ENCODE measurements at regions not wholly inside any gene's neighbourhood (a gene's known extent, or its start where the extent isn't known, plus 50 kb on each side); places are given as distances from the start of the nearest gene placed in this dataset.

DNA sequence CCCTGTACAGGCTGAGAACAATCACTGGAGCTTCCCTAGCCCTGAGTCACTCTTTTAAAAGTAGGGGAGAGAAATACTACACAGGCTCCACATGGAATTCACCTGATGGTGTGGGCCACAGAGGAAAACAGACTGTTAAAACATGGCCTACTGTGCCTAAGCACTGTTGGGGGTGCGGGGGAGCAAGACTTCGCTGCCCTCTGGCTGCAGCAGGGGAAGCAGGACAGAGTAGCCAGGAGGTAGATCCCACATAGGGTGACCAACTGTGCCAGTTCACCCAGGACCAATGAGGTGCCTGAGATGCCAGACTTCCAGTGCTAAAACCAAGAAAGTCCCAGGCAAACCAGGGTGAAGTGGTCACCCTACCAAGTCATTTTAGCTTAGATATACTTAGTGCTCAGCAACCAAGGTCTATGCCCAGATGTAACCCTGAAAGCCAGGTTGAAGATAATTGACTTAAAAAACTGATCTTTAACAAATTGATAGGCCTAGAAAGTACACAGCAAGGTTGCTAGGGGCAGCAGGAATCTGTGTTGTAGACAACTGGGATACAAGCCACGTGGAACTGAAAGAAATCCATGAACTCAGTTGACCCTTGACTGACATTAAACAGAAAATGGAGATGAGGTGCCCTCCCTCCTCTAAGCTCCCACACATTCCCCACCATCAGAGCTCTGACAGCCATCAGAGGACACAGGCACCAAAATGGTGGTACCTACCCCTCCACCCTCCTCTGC, 344.2 kb upstream of the PPP2R3A start:
- Histone ChIP-seq H3K4me1 (no peaks in the 10 kb centered on the region), H3K36me3 (no peaks in the 10 kb centered on the region), H3K27ac (no peak overlapping the region), H3K4me3 (no peak overlapping the region), H3K9me3 (no peaks in the 10 kb centered on the region), H3K27me3 (no peaks in the 10 kb centered on the region)
- TF ChIP-seq, protein P1, sequence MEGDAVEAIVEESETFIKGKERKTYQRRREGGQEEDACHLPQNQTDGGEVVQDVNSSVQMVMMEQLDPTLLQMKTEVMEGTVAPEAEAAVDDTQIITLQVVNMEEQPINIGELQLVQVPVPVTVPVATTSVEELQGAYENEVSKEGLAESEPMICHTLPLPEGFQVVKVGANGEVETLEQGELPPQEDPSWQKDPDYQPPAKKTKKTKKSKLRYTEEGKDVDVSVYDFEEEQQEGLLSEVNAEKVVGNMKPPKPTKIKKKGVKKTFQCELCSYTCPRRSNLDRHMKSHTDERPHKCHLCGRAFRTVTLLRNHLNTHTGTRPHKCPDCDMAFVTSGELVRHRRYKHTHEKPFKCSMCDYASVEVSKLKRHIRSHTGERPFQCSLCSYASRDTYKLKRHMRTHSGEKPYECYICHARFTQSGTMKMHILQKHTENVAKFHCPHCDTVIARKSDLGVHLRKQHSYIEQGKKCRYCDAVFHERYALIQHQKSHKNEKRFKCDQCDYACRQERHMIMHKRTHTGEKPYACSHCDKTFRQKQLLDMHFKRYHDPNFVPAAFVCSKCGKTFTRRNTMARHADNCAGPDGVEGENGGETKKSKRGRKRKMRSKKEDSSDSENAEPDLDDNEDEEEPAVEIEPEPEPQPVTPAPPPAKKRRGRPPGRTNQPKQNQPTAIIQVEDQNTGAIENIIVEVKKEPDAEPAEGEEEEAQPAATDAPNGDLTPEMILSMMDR (IDR thresholded peaks at IDR 0.05): no peak
- WGBS, 2 donors: 64 to 65% methylated on average over 3 of the region's 3 CpGs
- intact Hi-C loops (cut with DNase I): no loop called here
- ATAC-seq: no peak
- no peak for DNase-seq

DNA sequence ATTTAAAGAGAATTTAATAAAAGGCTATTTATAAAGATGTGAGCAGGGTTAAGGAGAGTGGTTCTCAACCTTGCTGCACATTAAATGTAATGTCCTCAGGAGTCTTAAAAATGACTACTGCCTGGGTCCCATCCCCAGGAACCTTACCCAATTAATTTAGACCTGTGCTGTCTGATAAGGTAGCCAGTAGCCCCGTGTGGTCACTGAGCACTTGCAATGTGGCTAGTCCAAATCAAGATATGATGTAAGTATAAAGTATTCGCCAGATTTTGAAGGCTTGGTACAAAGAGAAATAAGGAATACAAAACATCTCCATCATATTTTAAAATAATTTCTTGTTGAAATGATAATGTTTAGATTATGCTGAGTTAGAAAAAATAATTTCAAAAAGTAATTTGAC, 343.3 kb upstream of the PPP2R3A start:
- ATAC-seq (no peak), DNase-seq (no peak)
- Histone ChIP-seq H3K27me3 (no peaks in the 10 kb centered on the region), H3K4me3 (no peak overlapping the region), H3K9me3 (no peaks in the 10 kb centered on the region), H3K36me3 (no peaks in the 10 kb centered on the region), H3K4me1 (no peaks in the 10 kb centered on the region), H3K27ac (no peak overlapping the region)
- TF ChIP-seq, protein P1 (IDR thresholded peaks at IDR 0.05): no peak
- intact Hi-C loops (cut with DNase I): no loop called here
- WGBS, 2 donors: 66 to 68% methylated on average over 2 of the region's 2 CpGs

DNA sequence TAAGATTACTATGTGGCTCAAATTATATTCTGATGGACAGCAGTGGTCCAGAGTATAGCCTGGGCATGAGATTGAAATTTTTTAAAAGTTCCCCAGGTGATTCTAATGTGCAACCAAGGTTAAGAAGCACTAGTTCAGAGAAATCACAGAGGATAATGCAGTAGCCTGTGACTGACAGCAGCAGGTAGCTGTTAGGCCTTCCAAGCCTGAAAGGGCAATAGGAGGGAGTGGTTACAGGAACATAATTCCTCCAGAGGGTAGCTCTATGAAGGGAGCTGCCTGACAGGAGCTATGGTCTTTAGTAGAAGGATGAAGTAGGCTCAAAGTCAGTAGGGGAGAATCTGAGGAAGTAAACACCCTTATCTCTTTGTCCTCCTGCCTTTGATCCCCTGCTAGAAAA, 342.9 kb upstream of the PPP2R3A start:
- no peaks in the 10 kb centered on the region for H3K4me1 ChIP-seq
- intact Hi-C loops (cut with DNase I): no loop called here
- peaks cover 0 to 4% (median 0%) of the 10 kb centered on the region in 7 donors for H3K27me3 ChIP-seq
- TF ChIP-seq, protein P1 (IDR thresholded peaks at IDR 0.05): no peak
- no peak overlapping the region for H3K27ac ChIP-seq
- no peaks in the 10 kb centered on the region for H3K9me3 ChIP-seq
- DNase-seq (no peak), ATAC-seq (no peak)
- no peak overlapping the region for H3K4me3 ChIP-seq
- no peaks in the 10 kb centered on the region for H3K36me3 ChIP-seq

DNA sequence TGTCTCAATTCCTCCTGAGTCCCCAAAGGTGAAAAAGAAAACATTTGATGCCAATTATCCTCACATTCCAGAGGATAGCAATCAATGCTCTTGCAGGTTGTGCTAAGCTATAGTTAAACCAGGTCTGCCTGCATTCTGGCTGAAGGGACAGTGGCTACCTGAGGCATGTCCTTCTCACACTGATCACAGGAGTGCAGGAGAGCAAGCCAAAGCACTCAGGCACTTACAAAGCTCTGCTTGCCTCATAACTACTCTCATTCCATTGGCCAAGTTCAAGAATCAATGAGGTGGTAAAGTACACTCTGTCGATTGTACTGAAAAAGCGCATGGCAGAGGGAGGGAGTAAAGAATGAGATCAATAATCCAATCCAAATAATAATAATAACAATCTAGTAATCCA, 342.0 kb upstream of the PPP2R3A start:
- Histone ChIP-seq H3K27ac (no peak overlapping the region), H3K27me3 (peaks cover 0 to 4% (median 0%) of the 10 kb centered on the region in 7 donors), H3K36me3 (no peaks in the 10 kb centered on the region), H3K9me3 (no peaks in the 10 kb centered on the region), H3K4me3 (no peak overlapping the region), H3K4me1 (no peaks in the 10 kb centered on the region)
- whole genome bisulfite sequencing, 2 donors: 88 to 94% methylated on average over 2 of the region's 2 CpGs
- ATAC-seq (no peak), DNase-seq (no peak)
- TF ChIP-seq, protein P1 (IDR thresholded peaks at IDR 0.05): no peak
- intact Hi-C loops (cut with DNase I): no loop called here
